Left lung (tissue), 4 donors: ENCODE measurements at regions not wholly inside any gene's neighbourhood (a gene's known extent, or its start where the extent isn't known, plus 50 kb on each side); places are given as distances from the start of the nearest gene placed in this dataset.
A peak's percentile ranks its signal among the peaks of the same experiment; 100 is the strongest.
"Not testable (repeated sequence)": the region's sequence is repeated elsewhere in the genome, so short reads cannot be mapped to it uniquely, and the experiment has no call there.

Experiments
- ATAC-seq: fragments of 200-7000 bp; cut with Tn5 transposase; one replicate; pipeline ENCODE4 v1.9.1; 2020; ENCODE audit warnings: moderate library complexity
- DNase-seq, 4 donors: peaks; one replicate each; pipeline ENCODE4 v3.0.0-alpha.2; 2013 to 2020
- H3K27ac ChIP-seq, 2 donors: fragments of 200-600 bp; sonication (generic) in 1 of 2; one replicate each; pipeline versions ENCODE4 v1.5.0 to v1.8.0; 2020 to 2021
- H3K27me3 ChIP-seq, 2 donors: fragments of 200-600 bp; sonication (generic) in 1 of 2; one replicate each; pipeline versions ENCODE4 v1.5.0 to v1.8.0; 2020 to 2021
- H3K36me3 ChIP-seq, 2 donors: fragments of 200-600 bp; sonication (generic) in 1 of 2; one replicate each; pipeline versions ENCODE4 v1.5.0 to v1.8.0; 2020 to 2021
- H3K4me1 ChIP-seq, 2 donors: fragments of 200-600 bp; one replicate each; pipeline ENCODE4 v1.8.0; 2021
- H3K4me3 ChIP-seq, 2 donors: fragments of 200-600 bp; sonication (generic) in 1 of 2; one replicate each; pipeline versions ENCODE4 v1.5.0 to v1.8.0; 2020 to 2021; ENCODE audit warnings: mild to moderate bottlenecking in 1 of 2
- H3K9me3 ChIP-seq, 2 donors: fragments of 200-600 bp; sonication (generic) in 1 of 2; one replicate each; pipeline versions ENCODE4 v1.5.0 to v1.8.0; 2020 to 2021
- CTCF ChIP-seq, 2 donors: fragments of 200-600 bp; sonication (generic) in 1 of 2; IDR thresholded peaks; one replicate each; pipeline versions ENCODE4 v1.5.0 to v1.8.0; 2021; ENCODE audit warnings: antibody characterized with exemption in 2 of 2
- intact Hi-C, 2 donors: fragments of 100-400 bp; cut with DNase I; formaldehyde crosslinking; loops; one replicate each; pipeline versions ENCODE4 v1.11.2 to v1.14.2; 2022
- donor health status: DM: no; HTN: yes; CAD: no.
- donor health status: DM: no; HTN: no; CAD: no.

GRCh38 chr1:38166461-38166860, 119.9 kb upstream of the POU3F1 start:
- ATAC-seq (no peak), DNase-seq (no peak)
- Histone ChIP-seq H3K4me3 (no peak overlapping the region), H3K36me3 (no peaks in the 10 kb centered on the region), H3K27ac (no peak overlapping the region), H3K9me3 (no peaks in the 10 kb centered on the region), H3K27me3 (no peaks in the 10 kb centered on the region), H3K4me1 (no peaks in the 10 kb centered on the region)
- TF ChIP-seq CTCF (IDR thresholded peaks at IDR 0.05) = no peak
- intact Hi-C loops = no loop called here

- intact Hi-C loops = no loop called here
- no peak overlapping the region for H3K27ac ChIP-seq
- no peaks in the 10 kb centered on the region for H3K36me3 ChIP-seq
- no peak for TF ChIP-seq CTCF (IDR thresholded peaks at IDR 0.05)
- H3K27me3 ChIP-seq = no peaks in the 10 kb centered on the region
- no peak overlapping the region for H3K4me3 ChIP-seq
- H3K4me1 ChIP-seq = no peaks in the 10 kb centered on the region
- no peak for ATAC-seq
- peaks cover 0 to 8% of the 10 kb centered on the region in 2 donors for H3K9me3 ChIP-seq
- no peak for DNase-seq
Observed at GRCh38 chr1:38153778-38154470, 107.3 kb upstream of the POU3F1 start.

- Histone ChIP-seq H3K4me1 (no peaks in the 10 kb centered on the region), H3K27me3 (no peaks in the 10 kb centered on the region), H3K4me3 (no peak overlapping the region), H3K9me3 (peaks cover 0 to 8% of the 10 kb centered on the region in 2 donors), H3K36me3 (no peaks in the 10 kb centered on the region), H3K27ac (no peak overlapping the region)
- no peak for ATAC-seq
- no peak for TF ChIP-seq CTCF (IDR thresholded peaks at IDR 0.05)
- DNase-seq = no peak
- intact Hi-C loops = no loop called here
Observed at GRCh38 chr1:38153066-38153777, 106.6 kb upstream of the POU3F1 start.

GRCh38 chr1:38152351-38153065, 105.9 kb upstream of the POU3F1 start:
- peak; percentile 74 for ATAC-seq
- Histone ChIP-seq H3K27me3 (no peaks in the 10 kb centered on the region), H3K4me1 (no peaks in the 10 kb centered on the region), H3K36me3 (no peaks in the 10 kb centered on the region), H3K9me3 (peaks cover 0 to 8% of the 10 kb centered on the region in 2 donors), H3K4me3 (no peak overlapping the region), H3K27ac (no peak overlapping the region)
- intact Hi-C loops = no loop called here
- DNase-seq = no peak
- TF ChIP-seq CTCF (IDR thresholded peaks at IDR 0.05) = no peak

- intact Hi-C loops = no loop called here
- no peak overlapping the region for H3K27ac ChIP-seq
- no peaks in the 10 kb centered on the region for H3K36me3 ChIP-seq
- DNase-seq (no peak), ATAC-seq (no peak)
- H3K4me1 ChIP-seq = no peaks in the 10 kb centered on the region
- peaks cover 0 to 11% of the 10 kb centered on the region in 2 donors for H3K9me3 ChIP-seq
- no peaks in the 10 kb centered on the region for H3K27me3 ChIP-seq
- no peak overlapping the region for H3K4me3 ChIP-seq
- TF ChIP-seq CTCF (IDR thresholded peaks at IDR 0.05) = no peak
Observed at GRCh38 chr1:38151399-38151798, 104.8 kb upstream of the POU3F1 start.

- DNase-seq, H3K36me3 ChIP-seq, ATAC-seq, H3K4me3 ChIP-seq, H3K27ac ChIP-seq, H3K4me1 ChIP-seq, intact Hi-C loops: not testable (repeated sequence)
- H3K27me3 ChIP-seq = peaks cover 0 to 31% of the 10 kb centered on the region in 2 donors
- peaks cover 0 to 15% of the 10 kb centered on the region in 2 donors for H3K9me3 ChIP-seq
Observed at GRCh38 chr1:38146079-38146478, 99.5 kb upstream of the POU3F1 start.
